ENCODE measurements at regions not wholly inside any gene's neighbourhood (a gene's known extent, or its start where the extent isn't known, plus 50 kb on each side); places are given as distances from the start of the nearest gene placed in this dataset.

GRCh38 chr6:21984135-21984534 lies 312.7 kb downstream of the PRL start:
- Histone ChIP-seq H2AK5ac (ENCODE audit: low read depth, low read length) (no peak overlapping the region), H3K56ac (ENCODE audit: extremely low read depth, insufficient read depth, low read length) (no peak overlapping the region), H3K79me1 (ENCODE audit: low read depth in 1 of 2, low read length in 2 of 2) (peaks cover 0 to 10% of the 10 kb centered on the region in 2 experiments; a peak in 1 of 4 replicates), H3K4me1 (ENCODE audit: control insufficient read depth, insufficient read depth, low read length) (peaks cover 4% of the 10 kb centered on the region), H3K9ac (ENCODE audit: low read depth, low read length) (no peak overlapping the region), H2BK20ac (ENCODE audit: low read depth, low read length) (no peak overlapping the region), H3K36me3 (ENCODE audit: control insufficient read depth, insufficient read depth, low read length) (peaks cover 3% of the 10 kb centered on the region; the same call in 1 of the 2 replicates), H2BK120ac (ENCODE audit: low read depth, low read length) (no peak overlapping the region), H3K14ac (replicated peaks; ENCODE audit: low read depth, low read length) (no peak overlapping the region), H3K23ac (ENCODE audit: low read depth, low read length) (no peak overlapping the region), H4K91ac (ENCODE audit: insufficient read depth, low read depth, low read length) (no peak overlapping the region), H3K9me1 (ENCODE audit: insufficient read depth, low read length) (peaks cover 3% of the 10 kb centered on the region; the same call in 1 of the 2 replicates), H4K20me1 (ENCODE audit: insufficient read depth, low read length) (no peaks in the 10 kb centered on the region), H3K4me2 (ENCODE audit: low read depth, low read length) (no peak overlapping the region), H2BK15ac (ENCODE audit: low read depth, low read length) (no peak overlapping the region), H2AK9ac (replicated peaks; ENCODE audit: low read depth, low read length, poor library complexity) (no peak overlapping the region), H4K8ac (ENCODE audit: low read depth in 2 of 2, low read length in 2 of 2) (no peak overlapping the region), H3K4me3 (ENCODE audit: insufficient read depth, low read depth, low read length) (no peak overlapping the region), H3K18ac (ENCODE audit: low read depth, low read length) (no peak overlapping the region), H4K5ac (ENCODE audit: low read depth, low read length) (no peak overlapping the region), H3K9me3 (ENCODE audit: control insufficient read depth, insufficient read depth, low read length) (no peaks in the 10 kb centered on the region; the same call in 1 of the 2 replicates), H3K4ac (ENCODE audit: low read depth, low read length) (no peak overlapping the region), H3K27me3 (ENCODE audit: control insufficient read depth, insufficient read depth, low read length) (no peaks in the 10 kb centered on the region), H2AFZ (replicated peaks; ENCODE audit: low read length, poor library complexity) (no peak overlapping the region), H3K27ac (ENCODE audit: insufficient read depth, low read length) (no peak overlapping the region), H2BK5ac (ENCODE audit: low read depth, low read length, poor library complexity, severe bottlenecking) (no peak overlapping the region)
- DNase-seq (no peak), ATAC-seq (ENCODE audit: low read depth) (no peak)
- WGBS, 2 experiments (ENCODE audit: extremely low coverage in 2 of 2, insufficient read length in 1 of 2) = no CpG with 5 or more reads among the region's 4 CpGs
- TF ChIP-seq CEBPB (IDR thresholded peaks at IDR 0.05; ENCODE audit: low read depth, low read length) (no peak), MAFK (IDR thresholded peaks at IDR 0.05; ENCODE audit: low read depth, low read length) (no peak), BHLHE40 (IDR thresholded peaks at IDR 0.05; ENCODE audit: low read depth, low read length) (no peak), CHD1 (IDR thresholded peaks at IDR 0.05; ENCODE audit: low read depth, low read length) (no peak), POLR2A (IDR thresholded peaks at IDR 0.05; ENCODE audit: low read depth, low read length) (no peak), NFE2L2 (IDR thresholded peaks at IDR 0.05; ENCODE audit: low read depth, low read length) (no peak), MXI1 (IDR thresholded peaks at IDR 0.05; ENCODE audit: borderline replicate concordance, low read depth, low read length) (no peak), RCOR1 (IDR thresholded peaks at IDR 0.05; ENCODE audit: insufficient replicate concordance, low read length) (no peak), MAZ (IDR thresholded peaks at IDR 0.05; ENCODE audit: borderline replicate concordance, low read depth, low read length) (no peak), RAD21 (IDR thresholded peaks at IDR 0.05; ENCODE audit: low read length) (no peak), SMC3 (IDR thresholded peaks at IDR 0.05; ENCODE audit: low read depth, low read length) (no peak), FOS (IDR thresholded peaks at IDR 0.05; ENCODE audit: low read depth, low read length) (no peak), RFX5 (IDR thresholded peaks at IDR 0.05; ENCODE audit: low read depth, low read length) (no peak)
- TF ChIP-seq, protein P1, sequence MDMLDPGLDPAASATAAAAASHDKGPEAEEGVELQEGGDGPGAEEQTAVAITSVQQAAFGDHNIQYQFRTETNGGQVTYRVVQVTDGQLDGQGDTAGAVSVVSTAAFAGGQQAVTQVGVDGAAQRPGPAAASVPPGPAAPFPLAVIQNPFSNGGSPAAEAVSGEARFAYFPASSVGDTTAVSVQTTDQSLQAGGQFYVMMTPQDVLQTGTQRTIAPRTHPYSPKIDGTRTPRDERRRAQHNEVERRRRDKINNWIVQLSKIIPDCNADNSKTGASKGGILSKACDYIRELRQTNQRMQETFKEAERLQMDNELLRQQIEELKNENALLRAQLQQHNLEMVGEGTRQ (IDR thresholded peaks at IDR 0.05; ENCODE audit: low read depth, low read length) = no peak
- TF ChIP-seq, protein P2, sequence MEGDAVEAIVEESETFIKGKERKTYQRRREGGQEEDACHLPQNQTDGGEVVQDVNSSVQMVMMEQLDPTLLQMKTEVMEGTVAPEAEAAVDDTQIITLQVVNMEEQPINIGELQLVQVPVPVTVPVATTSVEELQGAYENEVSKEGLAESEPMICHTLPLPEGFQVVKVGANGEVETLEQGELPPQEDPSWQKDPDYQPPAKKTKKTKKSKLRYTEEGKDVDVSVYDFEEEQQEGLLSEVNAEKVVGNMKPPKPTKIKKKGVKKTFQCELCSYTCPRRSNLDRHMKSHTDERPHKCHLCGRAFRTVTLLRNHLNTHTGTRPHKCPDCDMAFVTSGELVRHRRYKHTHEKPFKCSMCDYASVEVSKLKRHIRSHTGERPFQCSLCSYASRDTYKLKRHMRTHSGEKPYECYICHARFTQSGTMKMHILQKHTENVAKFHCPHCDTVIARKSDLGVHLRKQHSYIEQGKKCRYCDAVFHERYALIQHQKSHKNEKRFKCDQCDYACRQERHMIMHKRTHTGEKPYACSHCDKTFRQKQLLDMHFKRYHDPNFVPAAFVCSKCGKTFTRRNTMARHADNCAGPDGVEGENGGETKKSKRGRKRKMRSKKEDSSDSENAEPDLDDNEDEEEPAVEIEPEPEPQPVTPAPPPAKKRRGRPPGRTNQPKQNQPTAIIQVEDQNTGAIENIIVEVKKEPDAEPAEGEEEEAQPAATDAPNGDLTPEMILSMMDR (conservative IDR thresholded peaks at IDR 0.05; ENCODE audit: low read depth, low read length) = no peak
- intact Hi-C loops (cut with micrococcal nuclease) (no loop called here), in situ Hi-C loops (cut with MboI; ENCODE audit: low sequenced_read_pairs) (no loop called here), dilution Hi-C loops (cut with HindIII; ENCODE audit: low sequenced_read_pairs, unreplicated experiment) (no loop called here)
- BruUV-seq (replicated peaks) = no TSS peak
- ChIA-PET POLR2A (ENCODE audit: unreplicated experiment) (interaction anchor here (0.6 kb wide), 1 partner anchor 1304 kb away, joined by 3 read pairs; no protein-coding TSS in a partner anchor), CTCF (no interaction called here)
